DOHH2 (cell line): ENCODE measurements at regions not wholly inside any gene's neighbourhood (a gene's known extent, or its start where the extent isn't known, plus 50 kb on each side); places are given as distances from the start of the nearest gene placed in this dataset.
"Not testable (repeated sequence)": the region's sequence is repeated elsewhere in the genome, so short reads cannot be mapped to it uniquely, and the experiment has no call there.

Experiments used
- H3F3A ChIP-seq: fragments of 200-600 bp; sonication (generic), shearing (Covaris generic); 2 replicates; pipeline ENCODE4 v1.6.0; 2016; ENCODE audit warnings: antibody characterized with exemption, mild to moderate bottlenecking; ENCODE audit not compliant: control insufficient read depth, insufficient read depth
- H3K27ac ChIP-seq: fragments of 200-600 bp; sonication (generic); 2 replicates; pipeline ENCODE4 v1.5.1; 2014; ENCODE audit warnings: low read depth, mild to moderate bottlenecking, low read length, moderate library complexity
- H3K27me3 ChIP-seq: fragments of 200-600 bp; sonication (generic); 2 replicates; pipeline ENCODE4 v1.6.1; 2014; ENCODE audit warnings: mild to moderate bottlenecking, low read length, mixed read lengths; ENCODE audit not compliant: control insufficient read depth
- H3K36me3 ChIP-seq: fragments of 200-600 bp; sonication (generic); 2 replicates; pipeline ENCODE4 v1.6.1; 2014; ENCODE audit warnings: mild to moderate bottlenecking, low read length, moderate library complexity, mixed read lengths; ENCODE audit not compliant: control insufficient read depth
- H3K4me1 ChIP-seq: fragments of 200-600 bp; sonication (generic); 2 replicates; pipeline ENCODE4 v1.6.1; 2014; ENCODE audit warnings: mild to moderate bottlenecking, low read length, mixed read lengths; ENCODE audit not compliant: control insufficient read depth
- H3K4me2 ChIP-seq: fragments of 200-600 bp; sonication (generic); 2 replicates; pipeline ENCODE4 v1.6.0; 2014; ENCODE audit warnings: mild to moderate bottlenecking, low read length, moderate library complexity
- H3K4me3 ChIP-seq: fragments of 200-600 bp; sonication (generic); 2 replicates; pipeline ENCODE4 v1.5.1; 2014; ENCODE audit warnings: mild to moderate bottlenecking, low read length, mixed read lengths
- H3K79me2 ChIP-seq: fragments of 200-600 bp; sonication (generic); 2 replicates; pipeline ENCODE4 v1.6.1; 2014; ENCODE audit warnings: mild to moderate bottlenecking, low read length, mixed read lengths; ENCODE audit not compliant: control insufficient read depth
- H3K9me2 ChIP-seq: fragments of 200-600 bp; sonication (generic); replicated peaks from 2 replicates; pipeline ENCODE4 v1.6.1; 2014; ENCODE audit warnings: mild to moderate bottlenecking, low read length, mixed read lengths; ENCODE audit not compliant: control insufficient read depth
- H3K9me3 ChIP-seq: fragments of 200-600 bp; sonication (generic); 2 replicates; pipeline ENCODE4 v1.6.1; 2014; ENCODE audit warnings: antibody characterized with exemption, low read length, mixed read lengths; ENCODE audit not compliant: control insufficient read depth, insufficient read depth
- H4K20me1 ChIP-seq: fragments of 200-600 bp; sonication (generic); 2 replicates; pipeline ENCODE4 v1.6.0; 2014; ENCODE audit warnings: low read depth, mild to moderate bottlenecking, antibody characterized with exemption, low read length, moderate library complexity; ENCODE audit not compliant: control insufficient read depth, insufficient read depth
- CTCF ChIP-seq: fragments of 200-600 bp; sonication (generic); IDR thresholded peaks from one replicate; pipeline ENCODE4 v1.5.1; 2014; ENCODE audit warnings: antibody characterized with exemption, mild to moderate bottlenecking, low read depth, low read length; ENCODE audit not compliant: poor library complexity, severe bottlenecking
- EZH2phosphoT487 ChIP-seq: fragments of 200-600 bp; sonication (generic); IDR thresholded peaks from 2 replicates; pipeline ENCODE4 v1.6.1; 2017; ENCODE audit warnings: borderline replicate concordance, mild to moderate bottlenecking, antibody characterized with exemption, low read length, moderate library complexity, mixed read lengths

- Histone ChIP-seq H3K9me3 (no peaks in the 10 kb centered on the region), H3K27ac (no peak overlapping the region), H3K4me1 (no peaks in the 10 kb centered on the region), H3K9me2 (no peaks in the 10 kb centered on the region), H3K36me3 (no peaks in the 10 kb centered on the region), H3K79me2 (no peaks in the 10 kb centered on the region), H3K4me3 (no peak overlapping the region), H3F3A (no peaks in the 10 kb centered on the region), H3K27me3 (no peaks in the 10 kb centered on the region), H4K20me1 (no peaks in the 10 kb centered on the region), H3K4me2 (no peak overlapping the region)
- TF ChIP-seq EZH2phosphoT487 = no peak
- no peak for TF ChIP-seq CTCF
Observed at GRCh38 chr5:122661496-122662180, 113.2 kb upstream of the SNX2 start.

GRCh38 chr5:122665051-122665450 lies 109.8 kb upstream of the SNX2 start:
- Histone ChIP-seq H4K20me1 (no peaks in the 10 kb centered on the region), H3K27me3 (no peaks in the 10 kb centered on the region), H3K4me2 (no peak overlapping the region), H3K79me2 (no peaks in the 10 kb centered on the region), H3F3A (no peaks in the 10 kb centered on the region), H3K4me1 (no peaks in the 10 kb centered on the region), H3K36me3 (no peaks in the 10 kb centered on the region), H3K9me3 (no peaks in the 10 kb centered on the region), H3K27ac (no peak overlapping the region), H3K9me2 (no peaks in the 10 kb centered on the region), H3K4me3 (no peak overlapping the region)
- TF ChIP-seq EZH2phosphoT487 = no peak
- TF ChIP-seq CTCF = no peak

- H3F3A ChIP-seq = no peaks in the 10 kb centered on the region
- H3K4me2 ChIP-seq = no peak overlapping the region
- no peaks in the 10 kb centered on the region for H3K9me3 ChIP-seq
- TF ChIP-seq CTCF = no peak
- no peak for TF ChIP-seq EZH2phosphoT487
- no peaks in the 10 kb centered on the region for H4K20me1 ChIP-seq
- no peaks in the 10 kb centered on the region for H3K79me2 ChIP-seq
- H3K27me3 ChIP-seq = no peaks in the 10 kb centered on the region
- no peaks in the 10 kb centered on the region for H3K36me3 ChIP-seq
- no peak overlapping the region for H3K4me3 ChIP-seq
- H3K27ac ChIP-seq = no peak overlapping the region
- no peaks in the 10 kb centered on the region for H3K4me1 ChIP-seq
- H3K9me2 ChIP-seq = no peaks in the 10 kb centered on the region
Observed at GRCh38 chr5:122668552-122668951, 106.3 kb upstream of the SNX2 start.

- H3K36me3 ChIP-seq, H3K27me3 ChIP-seq, H3K79me2 ChIP-seq, H3K9me3 ChIP-seq, H3K4me2 ChIP-seq, H4K20me1 ChIP-seq, H3K4me1 ChIP-seq, H3K9me2 ChIP-seq, H3K4me3 ChIP-seq, H3F3A ChIP-seq, H3K27ac ChIP-seq: not testable (repeated sequence)
Observed at GRCh38 chr5:122669709-122670108, 105.2 kb upstream of the SNX2 start.
